AG10803 (cell line): ENCODE measurements at regions not wholly inside any gene's neighbourhood (a gene's known extent, or its start where the extent isn't known, plus 50 kb on each side); places are given as distances from the start of the nearest gene placed in this dataset.

Experiments
- DNase-seq: peaks from one replicate; pipeline ENCODE4 v3.0.0; 2010; ENCODE audit warnings: low read depth
- H3K4me3 ChIP-seq: 2 replicates; pipeline ENCODE4 v1.5.1; 2011; ENCODE audit warnings: mild to moderate bottlenecking, low read length, control low read depth
- CTCF ChIP-seq: conservative IDR thresholded peaks from 2 replicates; pipeline ENCODE4 v1.5.1; 2011; ENCODE audit warnings: mild to moderate bottlenecking, low read length, control low read depth, inconsistent platforms

GRCh38 chr2:71872466-71873051, 275.1 kb downstream of the CYP26B1 start:
- no peak for TF ChIP-seq CTCF
- DNase-seq, result no peak
- H3K4me3 ChIP-seq, result no peak overlapping the region

- H3K4me3 ChIP-seq, result no peak overlapping the region
- DNase-seq, result no peak
- TF ChIP-seq CTCF, result no peak
Measured at GRCh38 chr2:71865391-71865965, 282.2 kb downstream of the CYP26B1 start.

GRCh38 chr2:71864085-71864484, 283.6 kb downstream of the CYP26B1 start:
- DNase-seq, result no peak
- TF ChIP-seq CTCF, result no peak
- H3K4me3 ChIP-seq, result no peak overlapping the region

GRCh38 chr2:71863396-71863795, 284.3 kb downstream of the CYP26B1 start:
- TF ChIP-seq CTCF, result no peak
- DNase-seq, result no peak
- no peak overlapping the region for H3K4me3 ChIP-seq

- no peak for TF ChIP-seq CTCF
- H3K4me3 ChIP-seq, result no peak overlapping the region
- no peak for DNase-seq
Measured at GRCh38 chr2:71862921-71863320, 284.7 kb downstream of the CYP26B1 start.

GRCh38 chr2:71861186-71862160, 286.2 kb downstream of the CYP26B1 start:
- TF ChIP-seq CTCF, result no peak
- DNase-seq, result no peak

More at GRCh38 chr2:71861186-71862160, 286.2 kb downstream of the CYP26B1 start:
- H3K4me3 ChIP-seq, result no peak overlapping the region
